Suppressor macrophage treated with lipopolysaccharide for 1 hour (primary cell): ENCODE measurements at regions not wholly inside any gene's neighbourhood (a gene's known extent, or its start where the extent isn't known, plus 50 kb on each side); places are given as distances from the start of the nearest gene placed in this dataset.
"Not testable (repeated sequence)": the region's sequence is repeated elsewhere in the genome, so short reads cannot be mapped to it uniquely, and the experiment has no call there.

Source experiments
- DNase-seq, 3 donors: peaks; one replicate each; pipeline ENCODE4 v3.0.0-alpha.2; 2020 to 2022

- DNase-seq: no peak
Observed at GRCh38 chr4:158313566-158313965, 103.3 kb downstream of the TMEM144 start.

DNA sequence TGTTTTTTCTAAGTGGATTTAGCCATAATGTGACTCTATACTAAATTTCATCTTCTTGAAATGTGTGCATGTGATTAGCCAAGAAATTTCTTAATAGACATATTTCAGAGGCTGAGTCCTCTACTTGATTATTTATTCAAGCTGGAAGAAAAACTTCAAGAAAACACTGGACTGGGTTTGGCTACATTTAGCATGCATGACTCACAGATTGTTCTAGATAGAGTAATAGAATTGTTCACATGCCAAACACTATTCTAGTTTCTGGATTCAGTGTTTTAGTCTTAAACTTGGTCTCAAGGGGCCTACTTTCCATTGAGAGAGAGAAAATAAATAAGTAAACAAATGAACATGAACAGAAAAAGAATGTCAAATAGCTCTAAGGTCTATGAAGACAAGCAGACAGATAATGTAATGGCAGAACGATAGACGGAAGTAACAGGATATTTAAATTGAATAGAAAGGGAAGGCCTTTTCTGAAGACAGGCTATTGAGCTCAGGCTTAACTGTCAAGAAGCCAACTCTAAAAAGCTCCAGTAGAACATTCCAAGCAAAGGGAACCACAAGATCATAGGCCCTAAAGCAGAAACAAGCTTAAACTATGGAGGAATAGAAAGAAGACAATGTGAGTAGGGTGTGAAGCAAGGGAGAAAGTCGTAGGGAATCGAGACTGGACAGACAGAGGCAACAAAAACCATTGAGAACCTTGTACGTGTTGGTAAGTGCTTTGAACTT lies 104.6 kb downstream of the TMEM144 start:
- DNase-seq: no peak

DNA sequence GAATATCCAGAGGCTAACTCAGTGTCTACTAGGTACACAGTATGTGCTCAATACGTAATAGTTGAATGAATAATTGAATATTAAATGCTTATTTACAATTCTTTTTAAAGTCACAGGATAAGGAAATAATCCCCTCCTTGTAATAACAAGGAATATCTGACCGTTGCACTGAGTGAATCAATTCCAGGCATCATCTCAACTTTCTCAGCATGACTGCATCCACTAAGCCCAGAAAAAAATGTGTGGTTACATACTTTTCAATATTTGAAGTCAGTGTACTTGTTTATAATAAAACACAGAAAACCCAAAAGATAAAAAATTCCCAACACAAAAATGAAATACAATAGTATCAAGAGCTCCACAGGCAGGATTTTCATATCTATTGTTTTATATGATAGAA lies 105.4 kb downstream of the TMEM144 start:
- no peak for DNase-seq

- DNase-seq: peak in 1 of 3 donors; percentile 7
Observed at GRCh38 chr4:158316264-158316663, 106.0 kb downstream of the TMEM144 start.

GRCh38 chr4:158319880-158320279 lies 109.6 kb downstream of the TMEM144 start:
- no peak for DNase-seq

- no peak for DNase-seq
Observed at GRCh38 chr4:158322109-158322508, 111.8 kb downstream of the TMEM144 start.

GRCh38 chr4:158327525-158327924 lies 117.2 kb downstream of the TMEM144 start:
- DNase-seq: no peak

DNA sequence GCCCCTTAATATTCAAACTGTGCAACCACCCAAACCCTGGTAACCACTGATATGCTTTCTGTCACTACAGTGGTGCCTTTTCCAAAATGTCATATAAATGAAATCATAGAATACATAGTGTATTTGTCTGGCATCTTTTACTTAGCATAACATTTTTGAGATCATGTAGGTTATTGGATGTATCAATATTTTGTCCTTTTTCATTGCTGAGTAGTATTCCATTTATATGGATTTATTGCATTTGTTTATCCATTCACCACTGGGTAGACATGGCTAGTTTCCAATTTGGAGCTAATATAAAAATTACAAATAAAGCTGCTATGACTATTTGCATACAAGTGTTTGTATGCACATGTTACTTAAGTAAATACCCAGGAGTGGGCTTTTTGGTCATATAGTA lies 121.6 kb downstream of the TMEM144 start:
- DNase-seq: no peak

GRCh38 chr4:158333820-158334219 lies 123.5 kb downstream of the TMEM144 start:
- DNase-seq: no peak

DNA sequence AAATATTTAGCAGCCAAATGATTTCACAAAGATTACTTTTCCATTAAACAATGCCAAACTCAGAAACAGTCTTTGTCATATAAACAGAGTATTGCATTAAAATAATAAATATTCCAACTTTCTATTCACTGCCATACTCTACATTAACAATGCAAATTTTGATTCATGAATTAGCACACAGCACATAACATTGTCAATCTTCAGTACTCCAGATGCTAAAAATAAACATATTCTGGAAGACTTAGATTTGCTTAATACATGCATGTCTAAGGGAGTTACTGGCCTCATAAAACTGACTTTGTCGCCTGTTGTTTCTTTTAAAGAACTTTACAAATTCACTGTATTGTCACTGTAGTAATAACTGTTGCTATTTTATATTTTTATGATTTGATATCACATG lies 131.6 kb downstream of the TMEM144 start:
- no peak for DNase-seq

GRCh38 chr4:158346576-158346975 lies 136.3 kb downstream of the TMEM144 start:
- no peak for DNase-seq

- DNase-seq: no peak
Observed at GRCh38 chr4:158347556-158347955, 137.3 kb downstream of the TMEM144 start.

DNA sequence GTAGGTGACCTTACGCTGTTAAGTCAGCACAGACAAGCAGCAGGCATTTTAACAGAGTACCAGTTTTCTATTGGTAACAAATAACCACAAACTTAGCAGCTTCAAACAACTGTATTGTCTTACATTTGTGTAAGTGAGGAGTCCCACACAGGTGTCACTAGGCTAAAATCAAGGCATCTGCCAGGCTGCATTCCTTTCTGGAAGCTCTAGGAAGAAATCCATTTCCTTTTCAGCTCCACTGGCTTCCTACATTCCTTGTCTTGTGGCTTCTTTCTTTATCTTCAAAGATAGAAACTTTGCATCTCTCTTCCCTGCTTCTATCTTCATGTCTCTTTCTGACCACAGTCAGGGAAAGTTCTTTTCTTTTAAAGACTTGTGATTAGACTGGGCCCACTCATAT lies 139.9 kb downstream of the TMEM144 start:
- no peak for DNase-seq

GRCh38 chr4:158353541-158354304 lies 143.4 kb downstream of the TMEM144 start:
- no peak for DNase-seq

GRCh38 chr4:158356301-158356700 lies 146.0 kb downstream of the TMEM144 start:
- no peak for DNase-seq

- DNase-seq: not testable (repeated sequence)
Observed at GRCh38 chr4:158367932-158368441, 153.7 kb upstream of the RXFP1 start.

- DNase-seq: no peak
Observed at GRCh38 chr4:158371158-158371557, 150.5 kb upstream of the RXFP1 start.

DNA sequence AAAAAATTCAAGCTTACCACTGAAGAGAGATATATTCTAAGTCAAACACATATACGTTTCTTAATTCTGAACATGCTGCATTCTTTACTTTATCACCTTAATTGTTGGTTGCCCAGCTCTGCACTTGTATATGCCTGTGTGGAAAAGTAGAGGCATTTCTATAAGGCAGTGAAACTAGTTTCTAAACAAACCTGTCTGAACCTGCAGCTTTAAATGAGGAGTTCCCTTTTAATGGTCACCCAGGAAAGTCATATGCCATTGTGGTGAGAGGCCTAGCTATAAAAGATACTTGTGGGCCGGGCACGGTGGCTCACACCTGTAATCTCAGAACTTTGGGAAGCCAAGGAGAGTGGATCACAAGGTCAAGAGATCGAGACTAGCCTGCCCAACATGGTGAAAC lies 147.4 kb upstream of the RXFP1 start:
- no peak for DNase-seq

- no peak for DNase-seq
Observed at GRCh38 chr4:158376106-158376840, 145.4 kb upstream of the RXFP1 start.

- DNase-seq: no peak
Observed at GRCh38 chr4:158384414-158384813, 137.3 kb upstream of the RXFP1 start.

DNA sequence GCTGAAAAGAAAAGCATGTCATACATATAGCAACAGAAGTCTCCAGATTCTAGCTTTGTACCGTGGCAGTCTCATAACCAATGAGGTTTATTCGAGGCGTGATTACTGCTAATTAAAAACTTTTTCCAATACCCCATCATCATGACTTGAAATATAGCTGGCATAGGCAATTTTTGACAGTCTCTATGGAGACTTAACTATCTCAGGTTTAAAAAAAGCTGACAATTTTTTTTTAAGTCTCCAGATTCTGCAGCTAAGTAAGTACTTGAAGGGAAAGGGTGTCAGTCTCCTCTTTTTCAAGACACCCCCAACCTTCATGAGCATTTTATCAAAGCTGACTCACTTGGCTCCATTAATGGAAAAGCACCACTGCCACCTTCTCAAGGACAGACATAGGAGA lies 126.3 kb upstream of the RXFP1 start:
- DNase-seq: no peak

DNA sequence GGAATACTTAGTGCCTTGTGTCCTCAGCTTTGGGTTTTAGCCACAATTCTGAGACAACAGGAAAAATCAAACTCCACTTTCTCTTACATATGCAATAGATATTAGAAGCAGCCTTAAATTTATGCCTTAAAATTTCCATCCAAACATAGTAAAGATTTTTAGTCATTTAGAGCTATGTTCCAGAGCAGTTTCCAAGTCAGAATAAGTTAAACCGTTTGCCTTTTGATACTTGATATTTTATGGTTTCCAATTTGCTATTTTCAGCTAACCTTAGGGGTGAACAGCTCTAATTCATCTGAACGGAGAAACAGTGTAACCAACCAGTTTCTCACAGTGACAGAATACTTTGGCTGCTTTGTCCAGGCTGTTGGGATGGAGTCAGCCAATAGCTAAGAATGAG lies 125.8 kb upstream of the RXFP1 start:
- no peak for DNase-seq

- DNase-seq: no peak
Observed at GRCh38 chr4:158397781-158398180, 123.9 kb upstream of the RXFP1 start.

GRCh38 chr4:158407961-158408360 lies 113.7 kb upstream of the RXFP1 start:
- DNase-seq: not testable (repeated sequence)
